HG02938 (cell line): ENCODE measurements at regions not wholly inside any gene's neighbourhood (a gene's known extent, or its start where the extent isn't known, plus 50 kb on each side); places are given as distances from the start of the nearest gene placed in this dataset.

Experiments
- ATAC-seq: cut with Tn5 transposase; IDR thresholded peaks from one replicate; pipeline ENCODE4 v1.9.1; 2021; ENCODE audit warnings: mild to moderate bottlenecking, moderate library complexity; ENCODE audit not compliant: unreplicated experiment

GRCh38 chr1:13965770-13966398, 265.9 kb downstream of the PRDM2 start:
- ATAC-seq: no peak

- ATAC-seq: no peak
These were observed 267.7 kb downstream of the PRDM2 start for GRCh38 chr1:13967707-13968106.

- no peak for ATAC-seq
These were observed 268.4 kb downstream of the PRDM2 start for GRCh38 chr1:13968361-13968760.

GRCh38 chr1:13970631-13971247, 270.8 kb downstream of the PRDM2 start:
- no peak for ATAC-seq

- ATAC-seq: no peak
These were observed 276.5 kb downstream of the PRDM2 start for GRCh38 chr1:13976485-13976884.

- no peak for ATAC-seq
These were observed 281.2 kb downstream of the PRDM2 start for GRCh38 chr1:13981142-13981541.

- no peak for ATAC-seq
These were observed 283.4 kb downstream of the PRDM2 start for GRCh38 chr1:13983393-13983792.

- ATAC-seq: no peak
These were observed 291.0 kb downstream of the PRDM2 start for GRCh38 chr1:13990939-13991338.

GRCh38 chr1:13992489-13993285, 292.7 kb downstream of the PRDM2 start:
- ATAC-seq: no peak

- no peak for ATAC-seq
These were observed 294.4 kb downstream of the PRDM2 start for GRCh38 chr1:13994386-13994785.

- ATAC-seq: no peak
These were observed 296.3 kb downstream of the PRDM2 start for GRCh38 chr1:13996334-13996733.

- no peak for ATAC-seq
These were observed 303.6 kb downstream of the PRDM2 start for GRCh38 chr1:14003552-14003951.

GRCh38 chr1:14009582-14009981, 309.6 kb downstream of the PRDM2 start:
- ATAC-seq: no peak

- no peak for ATAC-seq
These were observed 310.5 kb downstream of the PRDM2 start for GRCh38 chr1:14010476-14010875.

- no peak for ATAC-seq
These were observed 311.1 kb downstream of the PRDM2 start for GRCh38 chr1:14011132-14011531.

GRCh38 chr1:14011888-14012287, 311.9 kb downstream of the PRDM2 start:
- no peak for ATAC-seq

GRCh38 chr1:14014929-14015328, 314.9 kb downstream of the PRDM2 start:
- ATAC-seq: no peak

- ATAC-seq: no peak
These were observed 315.9 kb downstream of the PRDM2 start for GRCh38 chr1:14015917-14016316.

- no peak for ATAC-seq
These were observed 317.6 kb downstream of the PRDM2 start for GRCh38 chr1:14017531-14017961.

- ATAC-seq: no peak
These were observed 319.5 kb downstream of the PRDM2 start for GRCh38 chr1:14019461-14019860.

GRCh38 chr1:14020006-14020405, 320.0 kb downstream of the PRDM2 start:
- ATAC-seq: no peak

GRCh38 chr1:14027099-14027498, 327.1 kb downstream of the PRDM2 start:
- ATAC-seq: no peak
